HepG2 (cell line): ENCODE measurements at regions not wholly inside any gene's neighbourhood (a gene's known extent, or its start where the extent isn't known, plus 50 kb on each side); places are given as distances from the start of the nearest gene placed in this dataset.

Source experiments
- ATAC-seq: fragments of 200-7000 bp; cut with Tn5 transposase; 3 replicates; pipeline ENCODE4 v1.9.1; 2020; ENCODE audit warnings: mild to moderate bottlenecking, moderate library complexity
- BruUV-seq: library from RNA; stranded (reverse); fragments of 400-500 nt; replicated peaks from 2 replicates; lab custom pipeline; 2021; lab: Mats Ljungman, UMichigan
- CTCF ChIA-PET: fragments of 300-600 bp; formaldehyde crosslinking; extraction: SDS; loops from one replicate; lab custom pipeline; 2021; ENCODE audit warnings: low total read pairs, inconsistent platforms, low intra/inter-chr PET ratio; lab: Yijun Ruan, JAX
- POLR2A ChIA-PET: fragments of 350-600 bp; sonication (Branson Sonifier 250); formaldehyde crosslinking; loops from one replicate; lab custom pipeline; 2020; ENCODE audit warnings: antibody characterized with exemption, inconsistent platforms; lab: Yijun Ruan, JAX
- DNase-seq: peaks from one replicate; pipeline ENCODE4 v3.0.0-alpha.2; 2015; ENCODE audit warnings: low spot score
- FAIRE-seq: peaks from 3 replicates; lab custom pipeline; 2011; peaks lifted over from hg19 to GRCh38; lab: Jason Lieb, UNC
- H2AFZ ChIP-seq: one replicate; pipeline ENCODE4 v1.6.1; 2011; ENCODE audit warnings: low read length, inconsistent platforms
- H3K27ac ChIP-seq: fragments of 300-600 bp; 3 replicates; pipeline ENCODE4 v1.8.0; 2011; ENCODE audit warnings: mixed run types, mild to moderate bottlenecking, mixed read lengths, low read length, inconsistent platforms; ENCODE audit not compliant: insufficient read depth; ENCODE audit errors: extremely low read length
- H3K27me3 ChIP-seq, 2 experiments: fragments of 200-600 bp in 1 of 2; 2 replicates in 1 of 2; 3 replicates in 1 of 2; pipeline versions ENCODE4 v1.6.0 to v1.8.0; 2011; ENCODE audit warnings: low read length in 2 of 2, mild to moderate bottlenecking in 2 of 2, moderate library complexity in 2 of 2, inconsistent platforms in 1 of 2; ENCODE audit not compliant: insufficient read depth in 2 of 2, control insufficient read depth in 1 of 2
- H3K36me3 ChIP-seq, 2 experiments: fragments of 200-600 bp in 1 of 2; replicated peaks in 1 of 2; 2 replicates in 1 of 2; 3 replicates in 1 of 2; pipeline versions ENCODE4 v1.5.1 to v1.8.0; 2011; ENCODE audit warnings: low read length in 2 of 2, inconsistent platforms in 1 of 2; ENCODE audit not compliant: insufficient read depth in 2 of 2, control insufficient read depth in 1 of 2
- H3K4me1 ChIP-seq: 2 replicates; pipeline ENCODE4 v1.5.1; 2012; ENCODE audit warnings: low read length, inconsistent platforms; ENCODE audit not compliant: insufficient read depth
- H3K4me2 ChIP-seq: 2 replicates; pipeline ENCODE4 v1.6.0; 2011; ENCODE audit warnings: low read depth, low read length, inconsistent platforms
- H3K4me3 ChIP-seq, 3 experiments: fragments of 200-600 bp in 1 of 3; sonication (generic), shearing (Covaris generic) in 1 of 3; replicated peaks in 1 of 3; 2 replicates each; pipeline ENCODE4 v1.5.1; 2011 to 2016; ENCODE audit warnings: low read length in 3 of 3, inconsistent platforms in 2 of 3, low read depth in 2 of 3, mild to moderate bottlenecking in 2 of 3, control low read depth in 1 of 3, mixed read lengths in 1 of 3; ENCODE audit not compliant: insufficient read depth in 1 of 3
- H3K79me2 ChIP-seq: one replicate; pipeline ENCODE4 v1.6.1; 2011; ENCODE audit warnings: low read length, inconsistent platforms; ENCODE audit not compliant: insufficient read depth
- H3K9ac ChIP-seq: 2 replicates; pipeline ENCODE4 v1.6.0; 2011; ENCODE audit warnings: mild to moderate bottlenecking, low read depth, low read length, inconsistent platforms; ENCODE audit not compliant: insufficient read depth
- H3K9me3 ChIP-seq: 2 replicates; pipeline ENCODE4 v1.5.1; 2012; ENCODE audit warnings: mild to moderate bottlenecking, low read length
- H4K20me1 ChIP-seq: 2 replicates; pipeline ENCODE4 v1.6.0; 2011; ENCODE audit warnings: inconsistent platforms, mild to moderate bottlenecking, low read length, moderate library complexity; ENCODE audit not compliant: insufficient read depth
- ARHGAP35 ChIP-seq: sonication (generic); formaldehyde crosslinking; IDR thresholded peaks from 2 replicates; pipeline ENCODE4 v1.9.0; 2022; ENCODE audit warnings: mild to moderate bottlenecking, inconsistent platforms, moderate library complexity, missing genetic modification reagents, borderline replicate concordance
- JDP2 ChIP-seq: sonication (generic); formaldehyde crosslinking; IDR thresholded peaks from 2 replicates; pipeline ENCODE4 v1.8.1; 2022; ENCODE audit warnings: missing genetic modification reagents, borderline replicate concordance
- MAFK ChIP-seq, 2 experiments: IDR thresholded peaks in 1 of 2; conservative IDR thresholded peaks in 1 of 2; 2 replicates each; pipeline ENCODE4 v1.6.1; 2011; ENCODE audit warnings: improper control_type of control experiment in 2 of 2, low read length in 2 of 2
- MTA3 ChIP-seq: sonication (generic); formaldehyde crosslinking; IDR thresholded peaks from 2 replicates; pipeline ENCODE4 v1.4.0; 2020; ENCODE audit warnings: missing genetic modification reagents
- NR2F1 ChIP-seq, 2 experiments: fragments of 450-650 bp in 1 of 2; formaldehyde crosslinking in 1 of 2; IDR thresholded peaks; 2 replicates each; pipeline versions ENCODE4 v1.5.0 to v1.6.1; 2016 to 2020; ENCODE audit warnings: mild to moderate bottlenecking in 1 of 2, missing compliant biosample characterization in 1 of 2, missing genetic modification reagents in 1 of 2, moderate library complexity in 1 of 2
- SAFB2 ChIP-seq: sonication (generic); formaldehyde crosslinking; IDR thresholded peaks from 2 replicates; pipeline ENCODE4 v1.5.1; 2020; ENCODE audit warnings: missing genetic modification reagents, low read depth, mild to moderate bottlenecking, borderline replicate concordance
- TP53 ChIP-seq: sonication (generic); formaldehyde crosslinking; conservative IDR thresholded peaks from 2 replicates; pipeline ENCODE4 v1.4.0; 2020; ENCODE audit warnings: missing genetic modification reagents
- U2AF1 ChIP-seq: fragments of 200-400 bp; formaldehyde crosslinking; optimal IDR thresholded peaks from 2 replicates; pipeline ENCODE3; 2017; ENCODE audit warnings: mild to moderate bottlenecking, low read depth, low read length
- ZBTB7B ChIP-seq: sonication (generic); formaldehyde crosslinking; IDR thresholded peaks from 2 replicates; pipeline ENCODE4 v1.4.0; 2020; ENCODE audit warnings: missing genetic modification reagents
- ZNF138 ChIP-seq: sonication (generic); formaldehyde crosslinking; IDR thresholded peaks from 2 replicates; pipeline ENCODE4 v1.5.0; 2020; ENCODE audit warnings: mild to moderate bottlenecking, low read depth, missing genetic modification reagents
- ZNF768 ChIP-seq: sonication (generic); formaldehyde crosslinking; IDR thresholded peaks from 2 replicates; pipeline ENCODE4 v1.4.0; 2020; ENCODE audit warnings: missing genetic modification reagents
- ZSCAN29 ChIP-seq: sonication (generic); formaldehyde crosslinking; conservative IDR thresholded peaks from 2 replicates; pipeline ENCODE4 v1.4.0; 2020; ENCODE audit warnings: mild to moderate bottlenecking, missing genetic modification reagents
- WGBS: methylation state at CpG from one replicate; pipeline ENCODE4 v1.1.6; 2017; ENCODE audit warnings: low lambda C conversion rate; 5-methylcytosine and 5-hydroxymethylcytosine counted together
- in situ Hi-C: cut with HindIII; loops from 2 replicates; pipeline ENCODE4 v1.10.0; 2017; ENCODE audit warnings: low pct_unique_long_range_greater_than_20kb; ENCODE audit not compliant: extremely low pct_ligation_motif_present
- intact Hi-C: fragments of 100-400 bp; cut with micrococcal nuclease; formaldehyde crosslinking; loops from one replicate; pipeline ENCODE4 v1.10.0; 2022; ENCODE audit not compliant: unreplicated experiment
- TF ChIP-seq, protein P1 (sequence below): sonication (generic); formaldehyde crosslinking; IDR thresholded peaks from 2 replicates; pipeline ENCODE4 v1.4.0; 2020; ENCODE audit warnings: mild to moderate bottlenecking, missing genetic modification reagents

DNA sequence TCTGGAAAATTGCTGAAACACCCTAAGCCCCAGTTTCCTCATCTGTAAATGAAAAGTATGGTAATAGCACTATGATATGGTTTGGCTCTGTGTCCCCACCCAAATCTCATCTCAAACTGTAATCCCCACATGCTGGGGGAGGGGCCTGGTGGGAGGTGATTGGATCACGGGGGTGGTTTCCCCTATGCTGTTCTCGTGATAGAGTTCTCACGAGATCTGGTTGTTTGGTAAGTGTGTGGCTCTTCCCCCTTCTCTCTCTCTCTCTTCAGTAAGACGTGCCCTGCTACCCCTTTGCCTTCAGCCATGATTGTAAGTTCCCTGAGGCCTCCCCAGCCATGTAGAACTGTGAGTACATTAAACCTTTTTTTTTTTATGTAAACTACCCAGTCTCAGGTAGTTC lies 490.7 kb downstream of the TMEM114 start (continued):
- TF ChIP-seq SAFB2 (CRISPR knock-in tag) (no peak), MAFK (conservative IDR thresholded peaks at IDR 0.05 in 1 of 2, IDR thresholded peaks at IDR 0.05 in 1 of 2; ENCODE audit: low read length in 2 of 2) (no peak), NR2F1 (CRISPR knock-in tag; IDR thresholded peaks at IDR 0.05) (no peak)
- TF ChIP-seq, all 625 proteins: peak for 0

DNA sequence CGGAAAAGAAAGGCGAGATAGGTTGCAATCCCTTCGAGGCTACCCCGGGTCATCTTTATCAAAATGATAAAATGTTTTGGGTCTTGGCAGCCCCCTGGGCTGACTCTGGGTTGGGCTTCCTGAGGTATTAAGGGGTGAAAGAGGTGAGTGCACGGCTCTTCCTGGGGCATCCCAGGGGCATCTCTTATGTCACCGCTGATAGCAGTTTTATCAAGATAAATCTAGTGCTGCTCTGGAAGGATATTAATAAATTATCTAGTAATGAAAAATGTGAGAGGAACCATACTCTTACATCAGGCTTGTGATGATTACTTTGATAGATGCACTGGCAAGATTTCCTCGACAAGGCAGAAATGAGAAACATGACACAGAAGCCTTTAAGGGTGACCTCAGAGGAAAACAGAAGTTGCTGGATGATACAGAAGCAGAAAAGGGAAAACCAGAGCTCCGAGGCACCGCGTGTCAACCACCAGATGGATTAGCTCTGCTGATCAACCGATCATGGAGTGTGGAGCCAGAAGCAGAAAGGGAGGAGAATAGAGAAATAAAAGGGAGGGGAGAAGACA lies 491.3 kb downstream of the TMEM114 start:
- no peaks in the 10 kb centered on the region for H3K9me3 ChIP-seq
- no peaks in the 10 kb centered on the region for H3K27me3 ChIP-seq
- intact Hi-C loops (no loop called here), in situ Hi-C loops (no loop called here)
- no peak overlapping the region for H3K4me2 ChIP-seq
- no peak overlapping the region for H3K4me3 ChIP-seq
- ATAC-seq (no peak), FAIRE-seq (no peak), DNase-seq (no peak)
- H3K9ac ChIP-seq: no peak overlapping the region
- H2AFZ ChIP-seq: no peak overlapping the region
- no TSS peak for BruUV-seq
- H4K20me1 ChIP-seq: no peaks in the 10 kb centered on the region
- ChIA-PET POLR2A (no interaction called here), CTCF (no interaction called here)
- H3K4me1 ChIP-seq: no peaks in the 10 kb centered on the region
- no peak overlapping the region for H3K27ac ChIP-seq
- H3K79me2 ChIP-seq: no peaks in the 10 kb centered on the region
- WGBS: 8% methylated on average over 11 of the region's 11 CpGs
- H3K36me3 ChIP-seq: no peaks in the 10 kb centered on the region
- TF ChIP-seq MTA3 (CRISPR knock-in tag) (no peak), ZNF768 (no peak), JDP2 (CRISPR knock-in tag) (no peak), ARHGAP35 (CRISPR knock-in tag) (no peak)
- TF ChIP-seq, all 625 proteins: peak for 0

DNA sequence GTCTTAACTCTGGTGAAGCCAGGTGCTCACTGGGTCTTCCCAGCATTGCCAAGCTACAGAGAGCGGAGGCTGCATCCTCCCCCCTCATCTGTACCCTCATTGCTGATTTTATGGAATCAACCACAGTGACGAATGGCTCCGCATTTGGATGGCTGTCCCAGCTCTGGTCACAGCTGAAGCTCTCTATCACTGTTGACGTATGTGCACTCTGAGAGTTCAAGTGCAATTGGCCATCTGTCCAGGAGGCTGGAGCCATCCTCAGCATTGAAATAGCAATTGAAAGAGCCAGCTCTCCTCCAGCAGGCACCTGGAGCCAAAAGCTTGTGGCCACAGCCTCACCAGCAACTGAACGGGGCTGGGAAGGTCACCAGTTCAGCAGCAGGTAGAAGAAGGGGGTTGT lies 494.1 kb downstream of the TMEM114 start:
- Histone ChIP-seq H3K9me3 (no peaks in the 10 kb centered on the region), H3K79me2 (no peaks in the 10 kb centered on the region), H3K4me1 (no peaks in the 10 kb centered on the region), H3K4me3 (no peak overlapping the region), H2AFZ (no peak overlapping the region), H3K4me2 (no peak overlapping the region), H4K20me1 (no peaks in the 10 kb centered on the region), H3K27ac (no peak overlapping the region), H3K27me3 (no peaks in the 10 kb centered on the region), H3K36me3 (no peaks in the 10 kb centered on the region), H3K9ac (no peak overlapping the region)
- in situ Hi-C loops (no loop called here), intact Hi-C loops (no loop called here)
- no peak for ATAC-seq
- BruUV-seq: no TSS peak
- no peak for TF ChIP-seq TP53 (CRISPR knock-in tag)
- TF ChIP-seq U2AF1: no peak
- no peak for TF ChIP-seq ZNF138 (CRISPR knock-in tag)
- TF ChIP-seq, protein P1, sequence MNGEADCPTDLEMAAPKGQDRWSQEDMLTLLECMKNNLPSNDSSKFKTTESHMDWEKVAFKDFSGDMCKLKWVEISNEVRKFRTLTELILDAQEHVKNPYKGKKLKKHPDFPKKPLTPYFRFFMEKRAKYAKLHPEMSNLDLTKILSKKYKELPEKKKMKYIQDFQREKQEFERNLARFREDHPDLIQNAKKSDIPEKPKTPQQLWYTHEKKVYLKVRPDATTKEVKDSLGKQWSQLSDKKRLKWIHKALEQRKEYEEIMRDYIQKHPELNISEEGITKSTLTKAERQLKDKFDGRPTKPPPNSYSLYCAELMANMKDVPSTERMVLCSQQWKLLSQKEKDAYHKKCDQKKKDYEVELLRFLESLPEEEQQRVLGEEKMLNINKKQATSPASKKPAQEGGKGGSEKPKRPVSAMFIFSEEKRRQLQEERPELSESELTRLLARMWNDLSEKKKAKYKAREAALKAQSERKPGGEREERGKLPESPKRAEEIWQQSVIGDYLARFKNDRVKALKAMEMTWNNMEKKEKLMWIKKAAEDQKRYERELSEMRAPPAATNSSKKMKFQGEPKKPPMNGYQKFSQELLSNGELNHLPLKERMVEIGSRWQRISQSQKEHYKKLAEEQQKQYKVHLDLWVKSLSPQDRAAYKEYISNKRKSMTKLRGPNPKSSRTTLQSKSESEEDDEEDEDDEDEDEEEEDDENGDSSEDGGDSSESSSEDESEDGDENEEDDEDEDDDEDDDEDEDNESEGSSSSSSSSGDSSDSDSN: no peak
- no peak for TF ChIP-seq ZBTB7B (CRISPR knock-in tag)
- TF ChIP-seq ZSCAN29 (CRISPR knock-in tag): no peak
- 39% methylated on average over 5 of the region's 5 CpGs for WGBS
- POLR2A ChIA-PET: no interaction called here
- no peak for DNase-seq
- FAIRE-seq: no peak
- CTCF ChIA-PET: no interaction called here
